ENCODE measurements at regions not wholly inside any gene's neighbourhood (a gene's known extent, or its start where the extent isn't known, plus 50 kb on each side); places are given as distances from the start of the nearest gene placed in this dataset.

- Histone ChIP-seq H3K9ac (ENCODE audit: low read length) (no peak overlapping the region), H3K4me3 (ENCODE audit: low read length) (no peak overlapping the region), H3K4me1 (ENCODE audit: control insufficient read depth, insufficient read depth, low read length) (no peaks in the 10 kb centered on the region), H3K36me3 (ENCODE audit: control insufficient read depth, insufficient read depth, low read length) (no peaks in the 10 kb centered on the region), H3K27ac (ENCODE audit: low read depth, low read length) (no peak overlapping the region), H3K27me3 (ENCODE audit: control insufficient read depth, insufficient read depth, low read length) (no peaks in the 10 kb centered on the region)
Measured at GRCh38 chr10:121231079-121231478, 367.2 kb downstream of the FGFR2 start.

- H3K36me3 ChIP-seq (ENCODE audit: control insufficient read depth, insufficient read depth, low read length) = no peaks in the 10 kb centered on the region
- H3K27me3 ChIP-seq (ENCODE audit: control insufficient read depth, insufficient read depth, low read length) = no peaks in the 10 kb centered on the region
- no peak overlapping the region for H3K27ac ChIP-seq (ENCODE audit: low read depth, low read length)
- no peak overlapping the region for H3K4me3 ChIP-seq (ENCODE audit: low read length)
- H3K9ac ChIP-seq (ENCODE audit: low read length) = no peak overlapping the region
- H3K4me1 ChIP-seq (ENCODE audit: control insufficient read depth, insufficient read depth, low read length) = no peaks in the 10 kb centered on the region
Measured at GRCh38 chr10:121232494-121232893, 365.8 kb downstream of the FGFR2 start.

- no peaks in the 10 kb centered on the region for H3K36me3 ChIP-seq (ENCODE audit: control insufficient read depth, insufficient read depth, low read length)
- no peaks in the 10 kb centered on the region for H3K4me1 ChIP-seq (ENCODE audit: control insufficient read depth, insufficient read depth, low read length)
- no peak overlapping the region for H3K9ac ChIP-seq (ENCODE audit: low read length)
- H3K4me3 ChIP-seq (ENCODE audit: low read length) = no peak overlapping the region
- H3K27ac ChIP-seq (ENCODE audit: low read depth, low read length) = no peak overlapping the region
- H3K27me3 ChIP-seq (ENCODE audit: control insufficient read depth, insufficient read depth, low read length) = no peaks in the 10 kb centered on the region
Measured at GRCh38 chr10:121235692-121236091, 362.6 kb downstream of the FGFR2 start.

GRCh38 chr10:121236621-121237020 is 361.6 kb downstream of the FGFR2 start:
- H3K27ac ChIP-seq (ENCODE audit: low read depth, low read length) = no peak overlapping the region
- no peak overlapping the region for H3K4me3 ChIP-seq (ENCODE audit: low read length)
- H3K4me1 ChIP-seq (ENCODE audit: control insufficient read depth, insufficient read depth, low read length) = no peaks in the 10 kb centered on the region
- no peaks in the 10 kb centered on the region for H3K27me3 ChIP-seq (ENCODE audit: control insufficient read depth, insufficient read depth, low read length)
- H3K36me3 ChIP-seq (ENCODE audit: control insufficient read depth, insufficient read depth, low read length) = no peaks in the 10 kb centered on the region
- no peak overlapping the region for H3K9ac ChIP-seq (ENCODE audit: low read length)

DNA sequence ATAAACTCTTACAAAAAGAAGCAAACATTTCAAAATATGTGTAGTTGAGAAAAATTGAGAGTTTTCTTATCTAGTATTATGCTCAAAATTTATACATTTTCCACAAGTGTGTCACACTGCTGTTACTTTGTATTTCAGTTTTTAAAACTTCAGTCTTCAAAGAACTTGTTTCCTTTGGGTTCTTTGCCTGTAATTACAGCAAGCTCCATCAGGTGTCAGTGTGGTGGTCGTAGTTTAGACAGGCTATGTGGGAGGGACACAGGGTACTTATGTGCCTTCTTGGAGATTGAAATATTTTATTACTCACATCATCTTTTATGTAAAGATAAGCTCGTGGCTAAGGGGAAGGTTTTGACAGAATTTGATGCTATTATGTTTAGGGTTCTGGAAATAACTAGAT is 360.5 kb downstream of the FGFR2 start:
- Histone ChIP-seq H3K9ac (ENCODE audit: low read length) (no peak overlapping the region), H3K4me1 (ENCODE audit: control insufficient read depth, insufficient read depth, low read length) (no peaks in the 10 kb centered on the region), H3K36me3 (ENCODE audit: control insufficient read depth, insufficient read depth, low read length) (no peaks in the 10 kb centered on the region), H3K4me3 (ENCODE audit: low read length) (no peak overlapping the region), H3K27ac (ENCODE audit: low read depth, low read length) (no peak overlapping the region), H3K27me3 (ENCODE audit: control insufficient read depth, insufficient read depth, low read length) (no peaks in the 10 kb centered on the region)

DNA sequence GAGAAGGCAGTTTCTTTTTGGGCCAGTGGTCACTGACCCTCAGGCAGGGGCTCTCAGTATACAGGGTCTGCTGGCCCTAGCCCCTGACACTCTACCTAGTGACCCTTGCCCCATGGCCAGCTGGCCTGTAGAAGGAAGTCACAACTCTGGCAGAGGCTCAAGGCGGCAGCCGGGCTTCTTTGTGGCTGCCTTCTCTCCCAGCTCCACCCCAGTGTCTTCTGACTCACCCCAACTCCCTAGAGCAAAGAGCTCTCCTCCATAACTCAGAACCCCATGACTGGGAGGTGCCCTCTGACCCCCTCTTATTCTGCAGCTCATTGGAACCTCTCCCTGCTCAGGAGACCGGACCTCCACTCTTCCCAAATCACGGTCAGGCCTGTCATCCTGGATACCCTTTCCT is 358.2 kb downstream of the FGFR2 start:
- H3K4me3 ChIP-seq (ENCODE audit: low read length) = no peak overlapping the region
- no peaks in the 10 kb centered on the region for H3K27me3 ChIP-seq (ENCODE audit: control insufficient read depth, insufficient read depth, low read length)
- H3K36me3 ChIP-seq (ENCODE audit: control insufficient read depth, insufficient read depth, low read length) = no peaks in the 10 kb centered on the region
- no peak overlapping the region for H3K9ac ChIP-seq (ENCODE audit: low read length)
- no peak overlapping the region for H3K27ac ChIP-seq (ENCODE audit: low read depth, low read length)
- peaks cover 3% of the 10 kb centered on the region for H3K4me1 ChIP-seq (ENCODE audit: control insufficient read depth, insufficient read depth, low read length)

DNA sequence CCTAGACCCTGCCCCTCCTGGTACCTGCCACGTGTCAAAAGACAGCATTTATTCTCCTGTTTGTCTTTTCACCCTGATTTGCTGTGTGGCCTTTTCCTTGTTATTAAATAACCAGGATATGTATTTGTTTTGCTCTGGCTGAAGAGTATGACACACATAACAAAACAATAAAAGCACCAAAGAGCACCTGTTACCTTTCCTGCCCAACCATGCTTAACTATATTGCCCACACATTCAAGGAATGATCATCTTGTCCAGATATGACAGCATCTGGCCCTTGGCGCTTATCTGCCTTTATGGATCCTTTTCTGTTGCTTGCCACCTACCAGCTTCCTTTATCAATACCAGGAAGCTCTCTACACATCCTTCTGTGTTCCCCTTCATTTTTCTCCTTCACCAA is 357.7 kb downstream of the FGFR2 start:
- Histone ChIP-seq H3K4me3 (ENCODE audit: low read length) (no peak overlapping the region), H3K9ac (ENCODE audit: low read length) (no peak overlapping the region), H3K27ac (ENCODE audit: low read depth, low read length) (no peak overlapping the region), H3K4me1 (ENCODE audit: control insufficient read depth, insufficient read depth, low read length) (peaks cover 3% of the 10 kb centered on the region), H3K36me3 (ENCODE audit: control insufficient read depth, insufficient read depth, low read length) (no peaks in the 10 kb centered on the region), H3K27me3 (ENCODE audit: control insufficient read depth, insufficient read depth, low read length) (no peaks in the 10 kb centered on the region)

DNA sequence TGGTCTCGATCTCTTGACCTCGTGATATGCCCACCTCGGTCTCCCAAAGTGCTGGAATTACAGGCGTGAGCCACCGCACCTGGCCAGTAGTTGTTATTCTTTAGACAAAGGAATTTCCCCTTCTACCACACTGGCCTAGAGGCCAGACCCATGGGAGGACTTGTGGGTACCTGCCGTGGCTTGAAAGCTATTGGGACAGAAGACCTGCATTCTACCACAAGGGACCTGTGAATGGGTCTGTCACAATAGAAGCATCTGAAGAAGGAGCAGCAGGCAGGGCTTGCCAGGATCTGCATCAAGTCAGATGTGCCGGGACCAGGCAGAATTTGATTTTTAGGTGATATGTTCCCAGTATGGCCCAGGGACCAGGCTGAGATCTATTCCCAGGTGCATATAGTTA is 356.9 kb downstream of the FGFR2 start:
- Histone ChIP-seq H3K4me1 (ENCODE audit: control insufficient read depth, insufficient read depth, low read length) (peaks cover 3% of the 10 kb centered on the region), H3K9ac (ENCODE audit: low read length) (no peak overlapping the region), H3K27me3 (ENCODE audit: control insufficient read depth, insufficient read depth, low read length) (no peaks in the 10 kb centered on the region), H3K4me3 (ENCODE audit: low read length) (no peak overlapping the region), H3K27ac (ENCODE audit: low read depth, low read length) (no peak overlapping the region), H3K36me3 (ENCODE audit: control insufficient read depth, insufficient read depth, low read length) (no peaks in the 10 kb centered on the region)

DNA sequence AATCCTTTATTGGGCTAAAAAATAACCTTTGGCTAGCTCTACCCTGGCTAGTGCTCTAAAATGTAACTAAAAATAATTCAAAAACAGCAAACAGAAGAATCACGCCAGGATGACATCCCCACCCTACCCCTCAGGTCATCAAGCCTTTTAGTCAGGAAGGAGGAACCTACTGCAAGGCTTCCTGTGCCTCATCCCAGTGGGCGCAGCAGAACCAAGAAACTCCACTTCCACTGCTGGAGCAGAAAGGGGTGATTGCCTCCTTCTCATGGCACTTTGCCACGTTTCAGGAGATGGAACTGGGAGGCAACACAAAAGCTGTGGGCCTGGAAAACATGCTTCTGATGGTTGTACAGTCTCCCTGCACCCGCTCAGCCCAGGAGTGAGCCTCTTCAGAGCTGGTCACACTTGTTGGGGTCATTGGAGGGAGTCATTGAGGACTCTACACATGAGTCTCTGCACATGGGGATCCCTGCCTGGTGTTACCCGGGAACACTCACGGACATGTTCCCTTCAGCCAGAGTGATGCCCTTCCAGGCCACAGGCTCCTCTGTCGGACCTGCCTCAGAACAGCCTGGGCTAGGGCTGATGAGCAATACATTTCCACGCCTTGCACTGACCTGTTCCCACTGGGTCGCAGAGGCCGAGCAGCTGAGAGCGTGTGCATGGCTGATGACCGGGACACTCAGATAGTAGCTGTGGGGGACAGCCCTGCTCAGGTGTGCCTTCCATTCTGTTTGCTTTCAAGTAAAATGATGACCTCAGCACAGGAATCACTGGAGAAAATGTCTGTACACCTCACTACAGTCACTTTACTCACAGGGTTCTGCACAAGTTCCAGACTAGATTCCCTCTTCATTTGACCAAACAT is 355.3 kb downstream of the FGFR2 start:
- no peak overlapping the region for H3K9ac ChIP-seq (ENCODE audit: low read length)
- peaks cover 3% of the 10 kb centered on the region for H3K4me1 ChIP-seq (ENCODE audit: control insufficient read depth, insufficient read depth, low read length)
- H3K4me3 ChIP-seq (ENCODE audit: low read length) = no peak overlapping the region
- H3K27me3 ChIP-seq (ENCODE audit: control insufficient read depth, insufficient read depth, low read length) = no peaks in the 10 kb centered on the region
- no peak overlapping the region for H3K27ac ChIP-seq (ENCODE audit: low read depth, low read length)
- no peaks in the 10 kb centered on the region for H3K36me3 ChIP-seq (ENCODE audit: control insufficient read depth, insufficient read depth, low read length)

GRCh38 chr10:121243609-121244241 is 354.5 kb downstream of the FGFR2 start:
- Histone ChIP-seq H3K4me1 (ENCODE audit: control insufficient read depth, insufficient read depth, low read length) (peaks cover 3% of the 10 kb centered on the region), H3K4me3 (ENCODE audit: low read length) (no peak overlapping the region), H3K27me3 (ENCODE audit: control insufficient read depth, insufficient read depth, low read length) (no peaks in the 10 kb centered on the region), H3K27ac (ENCODE audit: low read depth, low read length) (no peak overlapping the region), H3K9ac (ENCODE audit: low read length) (no peak overlapping the region), H3K36me3 (ENCODE audit: control insufficient read depth, insufficient read depth, low read length) (no peaks in the 10 kb centered on the region)

GRCh38 chr10:121244818-121245217 is 353.4 kb downstream of the FGFR2 start:
- Histone ChIP-seq H3K27me3 (ENCODE audit: control insufficient read depth, insufficient read depth, low read length) (no peaks in the 10 kb centered on the region), H3K27ac (ENCODE audit: low read depth, low read length) (no peak overlapping the region), H3K4me3 (ENCODE audit: low read length) (no peak overlapping the region), H3K9ac (ENCODE audit: low read length) (no peak overlapping the region), H3K4me1 (ENCODE audit: control insufficient read depth, insufficient read depth, low read length) (peaks cover 3% of the 10 kb centered on the region), H3K36me3 (ENCODE audit: control insufficient read depth, insufficient read depth, low read length) (no peaks in the 10 kb centered on the region)

DNA sequence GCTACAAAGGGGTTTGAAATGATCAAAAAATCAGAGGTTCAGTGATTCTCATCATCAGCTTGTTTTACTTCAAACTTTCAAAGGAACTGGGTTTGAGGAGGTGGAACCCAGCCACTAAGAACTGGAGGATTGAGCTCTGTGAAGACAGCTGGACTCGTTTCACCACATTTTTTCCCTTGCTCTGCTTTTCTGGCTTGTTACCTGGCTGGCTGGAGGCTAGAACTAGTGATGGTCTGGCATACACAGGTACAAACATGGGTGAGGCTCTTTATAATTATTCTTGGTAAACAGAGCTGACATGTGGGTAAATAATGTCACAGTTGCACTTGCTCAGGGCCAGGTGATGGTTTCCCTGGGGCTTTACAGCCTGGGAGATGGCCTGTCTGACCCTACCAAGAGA is 352.5 kb downstream of the FGFR2 start:
- Histone ChIP-seq H3K36me3 (ENCODE audit: control insufficient read depth, insufficient read depth, low read length) (no peaks in the 10 kb centered on the region), H3K4me3 (ENCODE audit: low read length) (no peak overlapping the region), H3K27ac (ENCODE audit: low read depth, low read length) (no peak overlapping the region), H3K9ac (ENCODE audit: low read length) (no peak overlapping the region), H3K4me1 (ENCODE audit: control insufficient read depth, insufficient read depth, low read length) (peaks cover 3% of the 10 kb centered on the region), H3K27me3 (ENCODE audit: control insufficient read depth, insufficient read depth, low read length) (no peaks in the 10 kb centered on the region)

DNA sequence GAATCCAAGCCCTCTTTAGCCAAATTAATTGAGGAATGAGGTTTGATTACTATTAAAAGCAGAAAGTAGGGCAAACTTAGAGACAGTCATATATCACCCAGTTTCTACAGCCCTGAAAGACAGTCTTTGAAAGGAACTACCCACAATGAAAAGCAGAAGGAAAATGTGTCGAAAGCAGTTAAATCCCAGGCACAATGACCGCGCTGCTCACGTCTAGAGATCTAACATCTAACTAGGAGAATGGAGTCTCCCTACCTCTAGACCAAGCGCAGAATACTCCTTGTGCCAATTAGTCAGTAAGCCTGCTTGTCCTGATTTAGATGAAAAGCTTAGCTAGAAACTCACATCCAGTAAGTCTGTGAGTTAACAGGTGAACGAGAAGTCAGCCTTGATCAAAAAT is 350.0 kb downstream of the FGFR2 start:
- Histone ChIP-seq H3K4me3 (ENCODE audit: low read length) (no peak overlapping the region), H3K4me1 (ENCODE audit: control insufficient read depth, insufficient read depth, low read length) (no peaks in the 10 kb centered on the region), H3K36me3 (ENCODE audit: control insufficient read depth, insufficient read depth, low read length) (no peaks in the 10 kb centered on the region), H3K27ac (ENCODE audit: low read depth, low read length) (no peak overlapping the region), H3K9ac (ENCODE audit: low read length) (no peak overlapping the region), H3K27me3 (ENCODE audit: control insufficient read depth, insufficient read depth, low read length) (no peaks in the 10 kb centered on the region)

Measured in rectal smooth muscle tissue (tissue), 1 donor.